HUES6 (cell line): ENCODE measurements at regions not wholly inside any gene's neighbourhood (a gene's known extent, or its start where the extent isn't known, plus 50 kb on each side); places are given as distances from the start of the nearest gene placed in this dataset.

Source experiments
- H3K27ac ChIP-seq: 2 replicates; pipeline ENCODE4 v1.7.0; 2013; ENCODE audit warnings: low read depth, mild to moderate bottlenecking, low read length, inconsistent platforms
- H3K27me3 ChIP-seq: 2 replicates; pipeline ENCODE4 v1.6.1; 2013; ENCODE audit warnings: low read length; ENCODE audit not compliant: control insufficient read depth, insufficient read depth
- H3K36me3 ChIP-seq: 2 replicates; pipeline ENCODE4 v1.6.1; 2013; ENCODE audit warnings: low read length; ENCODE audit not compliant: control insufficient read depth, insufficient read depth
- H3K4me1 ChIP-seq: 2 replicates; pipeline ENCODE4 v1.6.1; 2013; ENCODE audit warnings: low read length; ENCODE audit not compliant: control insufficient read depth, insufficient read depth
- H3K4me3 ChIP-seq: 2 replicates; pipeline ENCODE4 v1.5.1; 2013; ENCODE audit warnings: low read depth, low read length
- H3K9ac ChIP-seq: one replicate; pipeline ENCODE4 v1.6.1; 2013; ENCODE audit warnings: mild to moderate bottlenecking, low read length
- H3K9me3 ChIP-seq: 2 replicates; pipeline ENCODE4 v1.6.1; 2013; ENCODE audit warnings: low read depth, low read length; ENCODE audit not compliant: control insufficient read depth, insufficient read depth

GRCh38 chr18:78168526-78168925, 811.1 kb upstream of the SALL3 start:
- no peaks in the 10 kb centered on the region for H3K9me3 ChIP-seq
- no peaks in the 10 kb centered on the region for H3K27me3 ChIP-seq
- no peak overlapping the region for H3K9ac ChIP-seq
- no peak overlapping the region for H3K4me3 ChIP-seq
- no peak overlapping the region for H3K27ac ChIP-seq
- no peaks in the 10 kb centered on the region for H3K36me3 ChIP-seq
- no peaks in the 10 kb centered on the region for H3K4me1 ChIP-seq

- no peak overlapping the region for H3K9ac ChIP-seq
- no peaks in the 10 kb centered on the region for H3K36me3 ChIP-seq
- H3K27ac ChIP-seq = no peak overlapping the region
- no peak overlapping the region for H3K4me3 ChIP-seq
- H3K9me3 ChIP-seq = no peaks in the 10 kb centered on the region
- H3K4me1 ChIP-seq = no peaks in the 10 kb centered on the region; the same call in 1 of the 2 replicates
- no peaks in the 10 kb centered on the region for H3K27me3 ChIP-seq
These were observed 810.3 kb upstream of the SALL3 start for GRCh38 chr18:78169174-78169864.

DNA sequence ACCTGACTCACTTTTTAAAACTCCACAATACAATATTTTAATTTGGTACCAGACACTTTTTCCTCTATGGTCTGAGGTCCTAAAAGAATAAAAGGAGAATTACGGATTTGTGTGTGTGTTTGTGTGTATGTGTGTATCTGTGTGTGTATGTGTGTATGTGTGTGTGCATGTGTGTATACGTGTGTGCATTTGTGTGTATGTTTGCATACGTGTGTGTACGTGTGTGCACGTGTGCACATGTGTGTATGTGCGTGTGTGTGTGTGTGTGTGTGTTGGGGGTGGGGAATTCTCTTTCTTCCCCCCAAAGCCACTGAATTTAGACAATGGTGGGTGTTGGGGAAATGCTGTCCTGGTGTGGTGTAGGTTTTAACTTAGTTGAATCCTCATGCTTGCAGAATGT, 807.7 kb upstream of the SALL3 start:
- Histone ChIP-seq H3K4me1 (no peaks in the 10 kb centered on the region; the same call in 1 of the 2 replicates), H3K27ac (no peak overlapping the region), H3K9ac (no peak overlapping the region), H3K9me3 (no peaks in the 10 kb centered on the region), H3K4me3 (no peak overlapping the region), H3K27me3 (no peaks in the 10 kb centered on the region), H3K36me3 (no peaks in the 10 kb centered on the region)

DNA sequence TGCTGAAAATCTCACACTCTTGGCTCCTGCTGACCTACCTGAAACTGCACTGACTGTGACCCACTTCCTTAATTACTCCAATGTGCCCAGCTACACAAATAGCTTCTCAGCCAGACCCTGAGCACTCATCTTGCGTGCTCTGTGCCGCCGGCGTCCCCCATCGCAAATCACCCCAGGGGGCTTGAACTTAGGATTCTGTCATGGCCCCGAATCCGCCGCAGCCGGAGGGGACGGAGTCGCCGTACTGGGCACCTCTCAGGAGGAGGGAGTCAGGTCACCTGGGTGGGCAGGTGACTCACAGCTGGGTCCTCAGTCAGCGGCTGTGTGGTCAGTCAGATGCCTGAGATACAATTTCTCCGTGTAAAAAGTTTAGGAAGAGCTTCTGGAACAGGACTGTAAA, 804.9 kb upstream of the SALL3 start:
- H3K4me3 ChIP-seq = no peak overlapping the region
- no peak overlapping the region for H3K27ac ChIP-seq
- H3K9me3 ChIP-seq = no peaks in the 10 kb centered on the region
- H3K27me3 ChIP-seq = no peaks in the 10 kb centered on the region
- H3K36me3 ChIP-seq = no peaks in the 10 kb centered on the region
- no peaks in the 10 kb centered on the region; the same call in 1 of the 2 replicates for H3K4me1 ChIP-seq
- H3K9ac ChIP-seq = no peak overlapping the region

- no peak overlapping the region for H3K9ac ChIP-seq
- no peak overlapping the region for H3K4me3 ChIP-seq
- no peaks in the 10 kb centered on the region for H3K36me3 ChIP-seq
- H3K4me1 ChIP-seq = no peaks in the 10 kb centered on the region; the same call in 1 of the 2 replicates
- no peaks in the 10 kb centered on the region for H3K9me3 ChIP-seq
- H3K27ac ChIP-seq = no peak overlapping the region
- no peaks in the 10 kb centered on the region for H3K27me3 ChIP-seq
These were observed 800.8 kb upstream of the SALL3 start for GRCh38 chr18:78178812-78179211.

GRCh38 chr18:78180741-78181140, 798.9 kb upstream of the SALL3 start:
- H3K9me3 ChIP-seq = no peaks in the 10 kb centered on the region
- H3K4me1 ChIP-seq = no peaks in the 10 kb centered on the region
- H3K27ac ChIP-seq = no peak overlapping the region
- no peaks in the 10 kb centered on the region for H3K36me3 ChIP-seq
- no peak overlapping the region for H3K4me3 ChIP-seq
- H3K27me3 ChIP-seq = no peaks in the 10 kb centered on the region
- H3K9ac ChIP-seq = no peak overlapping the region

GRCh38 chr18:78183815-78184214, 795.8 kb upstream of the SALL3 start:
- no peak overlapping the region for H3K27ac ChIP-seq
- H3K4me3 ChIP-seq = no peak overlapping the region
- no peaks in the 10 kb centered on the region for H3K36me3 ChIP-seq
- H3K9ac ChIP-seq = no peak overlapping the region
- H3K4me1 ChIP-seq = no peaks in the 10 kb centered on the region
- H3K9me3 ChIP-seq = no peaks in the 10 kb centered on the region
- H3K27me3 ChIP-seq = no peaks in the 10 kb centered on the region

GRCh38 chr18:78191276-78191675, 788.3 kb upstream of the SALL3 start:
- no peak overlapping the region for H3K9ac ChIP-seq
- no peaks in the 10 kb centered on the region for H3K36me3 ChIP-seq
- no peaks in the 10 kb centered on the region for H3K27me3 ChIP-seq
- no peak overlapping the region for H3K27ac ChIP-seq
- H3K4me1 ChIP-seq = no peaks in the 10 kb centered on the region
- no peaks in the 10 kb centered on the region for H3K9me3 ChIP-seq
- H3K4me3 ChIP-seq = no peak overlapping the region

- Histone ChIP-seq H3K4me1 (no peaks in the 10 kb centered on the region), H3K27me3 (no peaks in the 10 kb centered on the region), H3K4me3 (no peak overlapping the region), H3K9me3 (no peaks in the 10 kb centered on the region), H3K9ac (no peak overlapping the region), H3K36me3 (no peaks in the 10 kb centered on the region), H3K27ac (no peak overlapping the region)
These were observed 787.6 kb upstream of the SALL3 start for GRCh38 chr18:78192054-78192453.

DNA sequence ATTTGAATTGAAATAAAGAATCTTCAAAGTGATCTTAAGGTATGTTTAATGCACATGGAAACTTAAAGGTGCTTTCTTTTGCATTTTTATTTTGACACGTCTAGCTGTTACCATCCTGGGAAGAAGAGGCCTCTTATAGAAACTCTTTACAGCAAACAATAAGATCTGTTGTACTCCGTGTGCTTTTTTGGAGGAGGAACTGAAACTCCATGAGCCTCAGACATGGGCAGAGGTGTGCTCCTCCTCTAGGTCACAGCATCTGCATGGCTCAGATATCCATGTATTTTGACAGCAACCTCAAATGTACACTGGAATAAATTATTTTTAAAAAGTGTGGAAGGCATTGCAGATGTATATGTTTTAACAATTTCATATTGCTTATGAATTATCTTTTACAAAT, 783.3 kb upstream of the SALL3 start:
- H3K4me1 ChIP-seq = no peaks in the 10 kb centered on the region

DNA sequence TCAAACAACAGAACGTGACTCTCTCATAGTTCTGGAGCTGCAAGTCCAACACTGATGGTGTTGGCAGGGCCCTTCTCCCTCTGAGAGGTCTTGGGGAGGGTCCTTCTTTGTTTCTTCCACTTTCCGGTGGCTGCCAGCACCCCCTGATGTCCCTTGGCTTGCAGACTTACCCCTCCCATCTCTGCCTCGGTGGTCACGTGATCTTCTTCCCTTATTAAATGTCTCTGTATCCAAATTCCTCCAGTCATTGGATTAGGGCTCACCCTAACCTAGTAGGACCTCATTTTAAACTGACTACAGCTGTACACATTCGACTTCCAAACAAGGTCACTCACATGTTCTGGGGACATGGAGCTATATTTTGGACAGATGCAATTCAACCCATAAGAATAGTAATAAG, 780.6 kb upstream of the SALL3 start:
- no peaks in the 10 kb centered on the region for H3K36me3 ChIP-seq
- H3K9ac ChIP-seq = no peak overlapping the region
- no peaks in the 10 kb centered on the region for H3K4me1 ChIP-seq
- no peak overlapping the region for H3K27ac ChIP-seq
- H3K4me3 ChIP-seq = no peak overlapping the region
- H3K27me3 ChIP-seq = no peaks in the 10 kb centered on the region
- H3K9me3 ChIP-seq = 0 out of 2 replicates have a peak, but pooled peaks cover 6% of the 10 kb centered on the region

More for the DNA sequence above, 783.3 kb upstream of the SALL3 start:
- H3K36me3 ChIP-seq = no peaks in the 10 kb centered on the region
- H3K9ac ChIP-seq = no peak overlapping the region
- no peaks in the 10 kb centered on the region for H3K27me3 ChIP-seq
- H3K27ac ChIP-seq = no peak overlapping the region
- no peak overlapping the region for H3K4me3 ChIP-seq
- H3K9me3 ChIP-seq = no peaks in the 10 kb centered on the region
